HK-2 (cell line): ENCODE measurements at regions not wholly inside any gene's neighbourhood (a gene's known extent, or its start where the extent isn't known, plus 50 kb on each side); places are given as distances from the start of the nearest gene placed in this dataset.
"Not testable (repeated sequence)": the region's sequence is repeated elsewhere in the genome, so short reads cannot be mapped to it uniquely, and the experiment has no call there.

ENCODE experiments used
- DNase-seq: peaks from one replicate; pipeline ENCODE4 v3.0.0-alpha.2; 2018; ENCODE audit not compliant: unreplicated experiment

DNA sequence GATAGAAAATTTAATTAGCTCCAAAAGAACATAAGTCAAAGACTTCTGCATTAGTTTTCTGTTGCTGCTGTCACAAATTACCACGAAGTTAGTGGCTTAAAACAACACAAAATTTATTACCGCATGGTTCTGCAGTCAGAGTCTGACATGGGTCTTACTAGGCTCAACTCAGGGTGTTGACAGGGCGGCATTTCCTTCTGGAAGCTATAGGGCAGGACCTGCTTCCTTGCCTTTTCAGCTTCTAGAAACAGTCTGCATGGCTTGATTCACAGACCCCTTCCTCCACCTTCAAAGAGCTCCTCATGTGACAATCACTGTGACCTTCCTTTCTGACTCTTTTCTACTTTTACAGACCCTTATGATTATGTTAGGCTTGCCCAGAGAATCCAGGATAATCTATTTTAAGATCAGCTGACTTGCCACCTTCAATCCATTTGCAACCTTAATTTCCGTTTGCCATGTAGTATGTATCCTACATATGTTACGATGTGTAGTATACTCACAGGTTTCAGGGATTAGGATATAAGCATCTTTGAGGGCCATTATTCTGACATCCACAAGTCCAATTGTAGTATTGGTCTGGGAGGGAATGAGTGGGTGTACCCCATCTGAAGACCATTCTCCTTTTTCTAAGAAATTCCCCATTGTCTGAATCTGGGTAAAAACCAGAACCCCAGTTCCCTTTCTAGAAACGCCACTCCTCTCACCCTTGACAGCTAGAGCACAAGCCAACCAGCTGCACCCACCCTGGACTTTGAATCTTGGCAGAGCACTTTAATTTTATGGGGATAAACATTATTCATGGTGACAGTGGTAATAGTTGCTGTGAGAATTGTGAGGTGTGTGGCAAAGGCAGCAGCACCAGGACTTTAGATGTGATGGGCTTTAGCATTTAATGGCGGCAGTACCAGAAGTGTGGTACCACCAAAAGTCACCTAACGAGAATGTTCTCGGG, 265.5 kb downstream of the KCNJ2 start:
- no peak for DNase-seq

DNA sequence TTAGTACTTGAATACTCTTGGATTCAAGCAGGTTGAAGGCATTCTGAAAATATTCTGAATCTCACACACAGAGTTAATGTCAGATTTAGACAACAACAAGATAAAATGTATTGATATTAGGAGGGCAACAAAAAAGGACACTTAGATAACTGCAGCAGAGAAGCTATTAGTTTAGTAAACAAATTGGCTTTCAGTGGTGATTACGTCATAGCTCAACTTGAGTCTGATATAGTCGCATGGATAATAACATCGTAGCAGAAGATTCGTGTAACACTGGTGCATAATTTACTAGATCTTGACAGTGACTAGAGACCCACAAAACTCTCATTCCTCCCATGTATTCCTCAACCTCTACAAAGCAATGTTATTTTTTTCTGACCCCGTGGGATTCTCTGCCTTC, 268.3 kb downstream of the KCNJ2 start:
- DNase-seq = no peak

DNA sequence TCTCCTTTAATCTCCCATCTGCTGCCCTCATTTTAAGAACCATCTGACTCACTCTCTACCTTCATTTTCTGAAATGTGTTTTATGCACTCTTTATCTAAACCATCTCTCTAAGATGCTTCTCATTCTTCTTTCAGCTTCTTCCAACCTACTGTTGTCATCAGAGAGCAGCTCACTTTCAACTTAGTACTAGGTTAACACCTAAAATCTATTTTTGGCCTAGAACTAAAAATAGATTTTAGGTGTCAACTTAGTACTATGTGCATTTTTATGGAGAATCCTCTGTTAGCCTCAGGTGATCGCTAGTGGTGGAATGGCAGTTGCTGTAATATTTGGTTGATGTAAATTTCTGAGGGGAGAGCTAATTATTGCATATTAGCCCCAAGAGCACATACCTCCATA, 277.1 kb downstream of the KCNJ2 start:
- no peak for DNase-seq

- no peak for DNase-seq
Measured at GRCh38 chr17:70447588-70447987, 278.3 kb downstream of the KCNJ2 start.

- not testable (repeated sequence) for DNase-seq
Measured at GRCh38 chr17:70453075-70453474, 283.7 kb downstream of the KCNJ2 start.

DNA sequence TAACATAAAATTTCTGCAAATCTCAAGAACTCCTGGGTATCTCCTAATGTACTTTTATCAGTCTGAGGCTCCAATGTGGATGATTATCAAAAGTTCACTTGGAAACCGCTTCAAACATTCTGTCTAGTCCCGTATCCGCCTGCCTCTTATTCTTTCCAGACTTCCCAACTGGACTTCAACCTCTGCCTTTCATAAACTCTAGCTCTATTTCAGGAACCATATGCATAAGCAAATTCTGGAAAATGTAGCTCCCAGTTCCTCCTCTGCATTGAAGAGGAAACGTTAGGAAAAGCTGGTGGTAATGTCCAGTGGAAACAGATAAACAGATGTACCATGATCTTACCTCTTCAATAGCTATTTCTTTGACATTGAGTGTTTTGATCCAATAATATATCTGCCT, 285.0 kb downstream of the KCNJ2 start:
- no peak for DNase-seq

GRCh38 chr17:70454908-70455307, 285.6 kb downstream of the KCNJ2 start:
- no peak for DNase-seq

GRCh38 chr17:70464995-70465394, 295.7 kb downstream of the KCNJ2 start:
- no peak for DNase-seq

GRCh38 chr17:70468661-70469060, 299.3 kb downstream of the KCNJ2 start:
- DNase-seq = no peak

- no peak for DNase-seq
Measured at GRCh38 chr17:70473049-70473448, 303.7 kb downstream of the KCNJ2 start.

- no peak for DNase-seq
Measured at GRCh38 chr17:70476368-70476767, 307.0 kb downstream of the KCNJ2 start.

DNA sequence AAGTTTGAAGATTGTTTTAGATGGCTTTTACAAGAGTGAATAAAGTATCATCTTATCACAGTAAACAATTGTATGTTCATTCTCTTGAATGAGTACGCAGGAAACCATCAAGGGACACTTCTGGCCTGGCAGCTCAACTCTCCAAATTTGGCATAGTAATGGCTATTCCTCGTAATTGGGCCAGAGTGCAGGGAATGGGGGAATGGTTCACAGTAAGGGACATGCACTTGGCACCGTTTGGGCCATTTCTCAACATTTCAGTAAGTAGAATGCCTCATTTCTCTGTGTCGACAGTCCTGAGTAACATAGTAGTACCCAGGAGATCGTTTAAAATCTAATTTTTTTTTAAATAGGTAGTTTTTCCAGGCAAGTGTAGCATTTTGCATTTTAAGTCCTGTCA, 309.6 kb downstream of the KCNJ2 start:
- DNase-seq = no peak

GRCh38 chr17:70479779-70480178, 310.4 kb downstream of the KCNJ2 start:
- no peak for DNase-seq

- no peak for DNase-seq
Measured at GRCh38 chr17:70483624-70484023, 314.3 kb downstream of the KCNJ2 start.

DNA sequence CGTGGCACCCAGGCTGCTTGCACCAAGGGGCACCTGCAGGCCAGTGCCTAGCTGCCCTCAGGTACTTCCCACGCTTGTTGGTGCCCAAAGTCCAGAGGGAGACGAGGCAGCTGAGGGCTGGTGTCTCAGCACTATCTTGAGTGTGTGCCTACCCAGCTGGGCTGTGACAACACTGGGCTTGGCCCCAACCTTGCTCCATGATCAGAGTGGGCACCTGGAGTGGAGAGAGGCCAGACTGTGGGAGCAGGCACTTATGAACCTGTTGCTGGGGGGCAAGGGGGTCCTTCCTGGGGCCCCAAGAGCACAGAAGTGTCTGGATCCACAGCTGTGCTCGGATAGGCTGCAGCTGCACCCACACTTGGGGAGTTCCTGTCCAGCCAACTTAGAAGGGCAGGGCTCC, 314.7 kb downstream of the KCNJ2 start:
- no peak for DNase-seq

GRCh38 chr17:70484496-70484895, 315.2 kb downstream of the KCNJ2 start:
- DNase-seq = no peak

- no peak for DNase-seq
Measured at GRCh38 chr17:70492368-70492767, 323.0 kb downstream of the KCNJ2 start.

GRCh38 chr17:70493277-70493874, 324.0 kb downstream of the KCNJ2 start:
- no peak for DNase-seq

DNA sequence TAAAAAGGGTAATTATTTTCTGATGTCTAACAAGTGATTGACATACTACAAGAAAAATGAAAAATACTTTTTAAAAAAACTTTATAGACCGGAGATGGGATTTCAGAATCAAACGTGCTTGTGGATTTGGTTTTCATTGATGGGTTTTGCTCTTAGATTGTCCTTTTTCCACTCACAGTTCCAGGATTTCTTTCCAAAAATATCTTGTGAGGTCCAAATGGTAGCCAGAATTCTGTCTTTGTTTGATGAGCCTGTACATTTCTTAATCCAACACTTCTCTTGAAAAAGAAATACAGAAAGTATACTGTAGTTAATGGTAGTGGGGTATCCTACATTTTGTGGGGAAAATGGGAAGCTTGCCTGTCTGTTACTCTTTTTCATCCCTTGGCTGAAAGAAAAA, 329.3 kb downstream of the KCNJ2 start:
- no peak for DNase-seq

- no peak for DNase-seq
Measured at GRCh38 chr17:70499067-70499786, 329.9 kb downstream of the KCNJ2 start.

DNA sequence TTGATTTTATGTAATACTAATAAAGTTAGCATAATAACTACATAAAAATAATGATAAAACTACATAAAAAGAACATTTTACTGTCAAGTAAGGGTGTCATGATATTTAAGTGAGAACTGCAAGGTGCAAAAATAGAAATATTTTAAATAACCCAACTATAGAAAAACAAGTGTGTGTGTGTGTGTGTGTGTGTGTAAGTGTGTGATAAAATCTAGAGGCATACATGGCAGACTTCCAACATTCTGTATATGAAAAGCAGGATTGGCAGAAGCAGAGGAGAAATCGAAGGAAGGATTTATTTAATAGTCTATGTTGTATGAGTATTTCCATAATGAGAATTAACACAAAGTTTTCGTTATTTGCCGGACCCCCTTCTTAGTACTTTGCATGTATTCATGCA, 334.1 kb downstream of the KCNJ2 start:
- DNase-seq = no peak

- DNase-seq = no peak
Measured at GRCh38 chr17:70510288-70510687, 341.0 kb downstream of the KCNJ2 start.

GRCh38 chr17:70517816-70518215, 348.5 kb downstream of the KCNJ2 start:
- DNase-seq = no peak
